ENCODE measurements at regions not wholly inside any gene's neighbourhood (a gene's known extent, or its start where the extent isn't known, plus 50 kb on each side); places are given as distances from the start of the nearest gene placed in this dataset.

DNA sequence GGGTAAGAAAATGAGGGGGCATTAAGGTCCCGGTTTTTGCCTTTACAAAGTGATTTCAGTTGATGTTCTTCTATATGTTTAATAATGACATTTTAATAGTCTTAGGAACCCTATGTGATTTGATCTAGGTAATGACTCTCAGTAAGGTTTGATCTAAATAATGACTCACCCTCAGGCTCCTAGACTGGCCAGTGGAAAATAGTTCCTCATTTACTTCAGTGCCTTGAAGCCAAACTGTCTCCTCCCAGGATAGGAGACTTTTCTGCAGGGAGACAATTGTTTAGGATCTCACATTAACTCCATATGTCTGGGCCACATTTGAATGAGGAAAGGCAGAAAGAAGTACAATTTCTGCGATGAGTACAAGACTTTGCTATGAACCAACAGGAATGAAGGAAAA lies 1331.9 kb downstream of the XPNPEP1 start (continued):
- TF ChIP-seq YY1 (IDR thresholded peaks at IDR 0.05; ENCODE audit: low read depth, low read length) (no peak), TAF7 (optimal IDR thresholded peaks at IDR 0.05; ENCODE audit: borderline replicate concordance, low read depth, low read length) (no peak), BRCA1 (IDR thresholded peaks at IDR 0.05; ENCODE audit: low read depth, low read length) (no peak), GTF2F1 (IDR thresholded peaks at IDR 0.05; ENCODE audit: borderline replicate concordance, low read depth, low read length) (no peak), NRF1 (IDR thresholded peaks at IDR 0.05; ENCODE audit: low read depth, low read length) (no peak), KDM5A (IDR thresholded peaks at IDR 0.05; ENCODE audit: low read length) (no peak), NANOG (IDR thresholded peaks at IDR 0.05; ENCODE audit: insufficient read depth, low read depth, low read length, poor library complexity, severe bottlenecking) (no peak), SP1 (IDR thresholded peaks at IDR 0.05; ENCODE audit: low read depth, low read length) (no peak)
